ENCODE measurements at regions not wholly inside any gene's neighbourhood (a gene's known extent, or its start where the extent isn't known, plus 50 kb on each side); places are given as distances from the start of the nearest gene placed in this dataset.

- TF ChIP-seq, protein P1, sequence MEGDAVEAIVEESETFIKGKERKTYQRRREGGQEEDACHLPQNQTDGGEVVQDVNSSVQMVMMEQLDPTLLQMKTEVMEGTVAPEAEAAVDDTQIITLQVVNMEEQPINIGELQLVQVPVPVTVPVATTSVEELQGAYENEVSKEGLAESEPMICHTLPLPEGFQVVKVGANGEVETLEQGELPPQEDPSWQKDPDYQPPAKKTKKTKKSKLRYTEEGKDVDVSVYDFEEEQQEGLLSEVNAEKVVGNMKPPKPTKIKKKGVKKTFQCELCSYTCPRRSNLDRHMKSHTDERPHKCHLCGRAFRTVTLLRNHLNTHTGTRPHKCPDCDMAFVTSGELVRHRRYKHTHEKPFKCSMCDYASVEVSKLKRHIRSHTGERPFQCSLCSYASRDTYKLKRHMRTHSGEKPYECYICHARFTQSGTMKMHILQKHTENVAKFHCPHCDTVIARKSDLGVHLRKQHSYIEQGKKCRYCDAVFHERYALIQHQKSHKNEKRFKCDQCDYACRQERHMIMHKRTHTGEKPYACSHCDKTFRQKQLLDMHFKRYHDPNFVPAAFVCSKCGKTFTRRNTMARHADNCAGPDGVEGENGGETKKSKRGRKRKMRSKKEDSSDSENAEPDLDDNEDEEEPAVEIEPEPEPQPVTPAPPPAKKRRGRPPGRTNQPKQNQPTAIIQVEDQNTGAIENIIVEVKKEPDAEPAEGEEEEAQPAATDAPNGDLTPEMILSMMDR (IDR thresholded peaks at IDR 0.05) = no peak
- TF ChIP-seq POLR2A (IDR thresholded peaks at IDR 0.05) (no peak), POLR2AphosphoS5 (IDR thresholded peaks at IDR 0.05) (no peak)
Observed at GRCh38 chr2:153818242-153818641, 53.5 kb upstream of the GALNT13 start.
